IPS DF 4.7 (cell line): ENCODE measurements at regions not wholly inside any gene's neighbourhood (a gene's known extent, or its start where the extent isn't known, plus 50 kb on each side); places are given as distances from the start of the nearest gene placed in this dataset.
"Not testable (repeated sequence)": the region's sequence is repeated elsewhere in the genome, so short reads cannot be mapped to it uniquely, and the experiment has no call there.

Experiments
- DNase-seq: peaks from one replicate; pipeline ENCODE4 v3.0.0-alpha.2; 2013; ENCODE audit warnings: low spot score; ENCODE audit errors: extremely low read depth

- DNase-seq, result no peak
Measured at GRCh38 chr4:110840221-110840654, 217.4 kb upstream of the PITX2 start.

- no peak for DNase-seq
Measured at GRCh38 chr4:110848787-110849186, 225.9 kb upstream of the PITX2 start.

- DNase-seq, result no peak
Measured at GRCh38 chr4:110849461-110849860, 226.6 kb upstream of the PITX2 start.

- DNase-seq, result no peak
Measured at GRCh38 chr4:110850461-110851442, 227.9 kb upstream of the PITX2 start.

- no peak for DNase-seq
Measured at GRCh38 chr4:110851989-110852388, 229.1 kb upstream of the PITX2 start.

- DNase-seq, result no peak
Measured at GRCh38 chr4:110852793-110853192, 229.9 kb upstream of the PITX2 start.

GRCh38 chr4:110853242-110853641, 230.4 kb upstream of the PITX2 start:
- DNase-seq, result no peak

- DNase-seq, result no peak
Measured at GRCh38 chr4:110854021-110854678, 231.3 kb upstream of the PITX2 start.

- no peak for DNase-seq
Measured at GRCh38 chr4:110860125-110860524, 237.2 kb upstream of the PITX2 start.

GRCh38 chr4:110860901-110861300, 238.0 kb upstream of the PITX2 start:
- no peak for DNase-seq

GRCh38 chr4:110865611-110866259, 242.9 kb upstream of the PITX2 start:
- DNase-seq, result no peak

GRCh38 chr4:110867251-110867960, 244.5 kb upstream of the PITX2 start:
- no peak for DNase-seq

GRCh38 chr4:110867981-110868720, 245.3 kb upstream of the PITX2 start:
- no peak for DNase-seq

GRCh38 chr4:110869114-110869513, 246.2 kb upstream of the PITX2 start:
- no peak for DNase-seq

GRCh38 chr4:110869862-110870572, 247.1 kb upstream of the PITX2 start:
- DNase-seq, result no peak

- not testable (repeated sequence) for DNase-seq
Measured at GRCh38 chr4:110876214-110876613, 253.3 kb upstream of the PITX2 start.

GRCh38 chr4:110876866-110877265, 254.0 kb upstream of the PITX2 start:
- DNase-seq, result no peak

GRCh38 chr4:110877778-110878370, 255.0 kb upstream of the PITX2 start:
- DNase-seq, result no peak

GRCh38 chr4:110878413-110878812, 255.5 kb upstream of the PITX2 start:
- no peak for DNase-seq

GRCh38 chr4:110878956-110879355, 256.1 kb upstream of the PITX2 start:
- DNase-seq, result no peak
